ENCODE measurements at regions not wholly inside any gene's neighbourhood (a gene's known extent, or its start where the extent isn't known, plus 50 kb on each side); places are given as distances from the start of the nearest gene placed in this dataset.

GRCh38 chr13:32917504-32917903 lies 98.7 kb upstream of the KL start:
- TF ChIP-seq POLR2AphosphoS5 (IDR thresholded peaks at IDR 0.05; ENCODE audit: borderline replicate concordance, low read depth, low read length) = no peak
- TF ChIP-seq EZH2 (IDR thresholded peaks at IDR 0.05) = no peak
